H1 (cell line): ENCODE measurements at regions not wholly inside any gene's neighbourhood (a gene's known extent, or its start where the extent isn't known, plus 50 kb on each side); places are given as distances from the start of the nearest gene placed in this dataset.

Experiments used
- CTCF ChIA-PET: fragments of 300-600 bp; sonication (Branson Sonifier 250); formaldehyde crosslinking; loops from one replicate; lab custom pipeline; 2021; ENCODE audit not compliant: partially characterized antibody; lab: Charles Lee
- POLR2A ChIA-PET: fragments of 300-600 bp; sonication (Branson Sonifier 250); formaldehyde crosslinking; loops from one replicate; lab custom pipeline; 2021; ENCODE audit warnings: inconsistent platforms; ENCODE audit not compliant: partially characterized antibody; lab: Charles Lee
- DNase-seq, 2 experiments: peaks; one replicate each; pipeline versions ENCODE4 v3.0.0 to v3.0.0-alpha.2; 2010 to 2022; ENCODE audit warnings: low spot score in 2 of 2, low read depth in 1 of 2, mixed read lengths in 1 of 2
- FAIRE-seq: peaks from 2 replicates; lab custom pipeline; 2011; peaks lifted over from hg19 to GRCh38; lab: Jason Lieb, UNC
- H2AFZ ChIP-seq: 2 replicates; pipeline ENCODE4 v1.8.1; 2012; ENCODE audit warnings: low read length, inconsistent platforms
- H2AK5ac ChIP-seq: 2 replicates; pipeline ENCODE4 v1.6.1; 2013; ENCODE audit warnings: low read depth, low read length
- H2BK120ac ChIP-seq: replicated peaks from 2 replicates; pipeline ENCODE3; 2013; ENCODE audit warnings: low read depth, low read length, inconsistent platforms
- H2BK12ac ChIP-seq: 2 replicates; pipeline ENCODE4 v1.6.1; 2013; ENCODE audit warnings: low read depth, low read length
- H2BK15ac ChIP-seq: 2 replicates; pipeline ENCODE4 v1.6.1; 2013; ENCODE audit warnings: low read length
- H2BK20ac ChIP-seq: 2 replicates; pipeline ENCODE4 v1.6.1; 2013; ENCODE audit warnings: low read length
- H2BK5ac ChIP-seq: 2 replicates; pipeline ENCODE4 v1.6.1; 2013; ENCODE audit warnings: low read depth, low read length
- H3K14ac ChIP-seq: 2 replicates; pipeline ENCODE4 v1.6.1; 2013; ENCODE audit warnings: inconsistent platforms; ENCODE audit not compliant: insufficient read length
- H3K18ac ChIP-seq: 2 replicates; pipeline ENCODE4 v1.6.1; 2013; ENCODE audit warnings: low read length; ENCODE audit errors: extremely low read depth
- H3K23ac ChIP-seq: 2 replicates; pipeline ENCODE4 v1.6.1; 2013; ENCODE audit warnings: inconsistent platforms; ENCODE audit not compliant: insufficient read length
- H3K23me2 ChIP-seq: 2 replicates; pipeline ENCODE4 v1.6.1; 2013; ENCODE audit warnings: low read depth, low read length
- H3K27ac ChIP-seq: 2 replicates; pipeline ENCODE4 v1.6.1; 2011; ENCODE audit warnings: low read depth, low read length, inconsistent platforms
- H3K27me3 ChIP-seq, 4 experiments: replicated peaks in 1 of 4; 1 replicate in 1 of 4; 2 replicates in 3 of 4; pipeline versions ENCODE4 v1.6.1 to v1.8.1; 2011 to 2013; ENCODE audit warnings: low read length in 3 of 4, mild to moderate bottlenecking in 3 of 4, inconsistent platforms in 2 of 4, mixed read lengths in 2 of 4, moderate library complexity in 1 of 4; ENCODE audit not compliant: control insufficient read depth in 3 of 4, insufficient read depth in 3 of 4; ENCODE audit errors: extremely low read depth in 1 of 4
- H3K36me3 ChIP-seq, 4 experiments: 2 replicates each; pipeline versions ENCODE4 v1.6.1 to v1.8.1; 2011 to 2013; ENCODE audit warnings: mild to moderate bottlenecking in 4 of 4, low read length in 3 of 4, moderate library complexity in 2 of 4, control low read depth in 1 of 4, inconsistent platforms in 1 of 4; ENCODE audit not compliant: insufficient read depth in 4 of 4, control insufficient read depth in 2 of 4
- H3K4ac ChIP-seq: replicated peaks from 2 replicates; pipeline ENCODE3; 2013; ENCODE audit warnings: low read length, low read depth, mixed read lengths, inconsistent platforms; ENCODE audit not compliant: insufficient read length
- H3K4me1 ChIP-seq, 4 experiments: replicated peaks in 1 of 4; 1 replicate in 1 of 4; 2 replicates in 3 of 4; pipeline versions ENCODE4 v1.6.1 to v1.8.1; 2011 to 2013; ENCODE audit warnings: low read length in 3 of 4, inconsistent platforms in 2 of 4, mixed read lengths in 1 of 4; ENCODE audit not compliant: insufficient read depth in 4 of 4, control insufficient read depth in 3 of 4
- H3K4me2 ChIP-seq, 2 experiments: 2 replicates each; pipeline versions ENCODE4 v1.6.1 to v1.8.1; 2011 to 2013; ENCODE audit warnings: low read depth in 2 of 2, low read length in 2 of 2, control low read depth in 1 of 2, inconsistent platforms in 1 of 2, mild to moderate bottlenecking in 1 of 2; ENCODE audit not compliant: insufficient read depth in 1 of 2
- H3K4me3 ChIP-seq, 4 experiments: fragments of 200-600, 300-600 bp in 1 of 4; sonication (generic), shearing (Covaris generic), sonication (Bioruptor Twin) in 1 of 4; 2 replicates each; pipeline versions ENCODE4 v1.5.1 to v1.8.1; 2011 to 2016; ENCODE audit warnings: low read length in 4 of 4, low read depth in 3 of 4, control low read depth in 2 of 4, inconsistent platforms in 2 of 4, mild to moderate bottlenecking in 2 of 4, mixed read lengths in 1 of 4, moderate library complexity in 1 of 4; ENCODE audit not compliant: insufficient read depth in 2 of 4; ENCODE audit errors: extremely low read depth in 1 of 4
- H3K56ac ChIP-seq: replicated peaks from 2 replicates; pipeline ENCODE3; 2013; ENCODE audit warnings: low read depth, mild to moderate bottlenecking, mixed read lengths, low read length, inconsistent platforms; ENCODE audit not compliant: insufficient read length
- H3K79me1 ChIP-seq: 2 replicates; pipeline ENCODE4 v1.6.1; 2013; ENCODE audit warnings: low read depth, low read length, control low read depth
- H3K79me2 ChIP-seq, 2 experiments: 2 replicates each; pipeline versions ENCODE4 v1.6.1 to v1.8.1; 2012 to 2013; ENCODE audit warnings: low read length in 2 of 2, mild to moderate bottlenecking in 2 of 2, inconsistent platforms in 1 of 2; ENCODE audit not compliant: insufficient read depth in 2 of 2, control insufficient read depth in 1 of 2
- H3K9ac ChIP-seq, 4 experiments: replicated peaks in 1 of 4; 1 replicate in 1 of 4; 2 replicates in 3 of 4; pipeline versions ENCODE4 v1.6.1 to v1.8.1; 2011 to 2013; ENCODE audit warnings: low read depth in 3 of 4, low read length in 3 of 4, control low read depth in 2 of 4, mild to moderate bottlenecking in 2 of 4, moderate library complexity in 2 of 4, inconsistent platforms in 1 of 4; ENCODE audit errors: extremely low read depth in 1 of 4
- H3K9me3 ChIP-seq, 2 experiments: 2 replicates each; pipeline versions ENCODE4 v1.6.1 to v1.8.1; 2012 to 2013; ENCODE audit warnings: mild to moderate bottlenecking in 2 of 2, moderate library complexity in 2 of 2, control low read depth in 1 of 2, inconsistent platforms in 1 of 2, low read depth in 1 of 2, low read length in 1 of 2, mixed read lengths in 1 of 2; ENCODE audit not compliant: insufficient read depth in 2 of 2
- H4K20me1 ChIP-seq, 2 experiments: replicated peaks in 1 of 2; 2 replicates each; pipeline versions ENCODE3 to v1.8.1; 2011 to 2013; ENCODE audit warnings: inconsistent platforms in 2 of 2, low read length in 2 of 2, mild to moderate bottlenecking in 1 of 2; ENCODE audit not compliant: insufficient read depth in 2 of 2, control insufficient read depth in 1 of 2
- H4K5ac ChIP-seq: 2 replicates; pipeline ENCODE4 v1.6.1; 2013; ENCODE audit warnings: low read length, low read depth, mixed read lengths, inconsistent platforms; ENCODE audit not compliant: insufficient read length
- H4K8ac ChIP-seq: 2 replicates; pipeline ENCODE4 v1.8.0; 2013; ENCODE audit warnings: mild to moderate bottlenecking, moderate library complexity, low read length, inconsistent platforms; ENCODE audit not compliant: insufficient read depth; ENCODE audit errors: extremely low read depth
- H4K91ac ChIP-seq: replicated peaks from 2 replicates; pipeline ENCODE3; 2013; ENCODE audit warnings: low read length, mixed read lengths, inconsistent platforms; ENCODE audit not compliant: insufficient read length
- ATF3 ChIP-seq: IDR thresholded peaks from 2 replicates; pipeline ENCODE4 v1.6.1; 2011; ENCODE audit warnings: low read depth, mild to moderate bottlenecking, low read length; ENCODE audit not compliant: insufficient read depth
- CREB1 ChIP-seq: IDR thresholded peaks from 2 replicates; pipeline ENCODE4 v1.6.1; 2012; ENCODE audit warnings: inconsistent platforms
- KDM1A ChIP-seq: fragments of 200-600, 300-600 bp; sonication (generic); IDR thresholded peaks from 2 replicates; pipeline ENCODE4 v1.7.1; 2016; ENCODE audit warnings: mild to moderate bottlenecking, low read length, borderline replicate concordance
- KDM5A ChIP-seq: fragments of 200-600 bp; IDR thresholded peaks from 2 replicates; pipeline ENCODE4 v1.7.1; 2012; ENCODE audit warnings: mild to moderate bottlenecking, low read length, inconsistent platforms, mixed read lengths
- NANOG ChIP-seq: IDR thresholded peaks from 2 replicates; pipeline ENCODE4 v1.6.1; 2011; ENCODE audit warnings: low read length, low read depth, mild to moderate bottlenecking, inconsistent platforms; ENCODE audit not compliant: insufficient read depth, poor library complexity, severe bottlenecking
- NRF1 ChIP-seq: IDR thresholded peaks from 2 replicates; pipeline ENCODE4 v1.6.1; 2011; ENCODE audit warnings: mild to moderate bottlenecking, low read depth, low read length, improper control_type of control experiment
- PHF8 ChIP-seq: fragments of 200-600 bp; sonication (generic); conservative IDR thresholded peaks from 2 replicates; pipeline ENCODE4 v1.7.1; 2012; ENCODE audit warnings: low read depth, mild to moderate bottlenecking, inconsistent platforms, low read length, moderate library complexity
- RXRA ChIP-seq: IDR thresholded peaks from 2 replicates; pipeline ENCODE4 v1.6.1; 2011; ENCODE audit warnings: low read depth, mild to moderate bottlenecking, low read length, moderate library complexity; ENCODE audit not compliant: insufficient read depth
- SAP30 ChIP-seq: fragments of 300-600 bp; sonication (generic); IDR thresholded peaks from 2 replicates; pipeline ENCODE4 v1.7.1; 2012; ENCODE audit warnings: low read length, moderate library complexity, mild to moderate bottlenecking, inconsistent platforms; ENCODE audit not compliant: insufficient read depth, insufficient replicate concordance
- SP1 ChIP-seq: IDR thresholded peaks from 2 replicates; pipeline ENCODE4 v1.6.1; 2011; ENCODE audit warnings: low read depth, low read length
- USF2 ChIP-seq: IDR thresholded peaks from 2 replicates; pipeline ENCODE4 v1.6.1; 2011; ENCODE audit warnings: low read length, improper control_type of control experiment
- ZNF274 ChIP-seq: IDR thresholded peaks from 2 replicates; pipeline ENCODE4 v1.7.0; 2012; ENCODE audit warnings: low read length, borderline replicate concordance; ENCODE audit errors: extremely low read depth
- WGBS, 2 experiments: shearing (Covaris generic) in 1 of 2; methylation state at CpG; one replicate each; pipeline versions ENCODE4 v1.1.6 to v1.1.7; 2013 to 2015; ENCODE audit warnings: low lambda C conversion rate in 2 of 2, mixed read lengths in 2 of 2, inconsistent platforms in 1 of 2, low coverage in 1 of 2, missing lambda C conversion rate in 1 of 2; ENCODE audit not compliant: insufficient replicate concordance in 2 of 2, insufficient coverage in 1 of 2, insufficient read length in 1 of 2; ENCODE audit errors: extremely low coverage in 1 of 2, missing lambda C conversion rate in 1 of 2; 5-methylcytosine and 5-hydroxymethylcytosine counted together

- H3K9me3 ChIP-seq = peaks cover 23 to 26% of the 10 kb centered on the region in 2 experiments
- no peak overlapping the region for H2BK12ac ChIP-seq
- H2BK5ac ChIP-seq = no peak overlapping the region
- no peaks in the 10 kb centered on the region for H3K36me3 ChIP-seq
- H3K4me1 ChIP-seq = no peaks in the 10 kb centered on the region
- no peak overlapping the region for H4K91ac ChIP-seq
- H3K18ac ChIP-seq = no peak overlapping the region
- no peak overlapping the region for H3K9ac ChIP-seq
- no peak overlapping the region for H2BK15ac ChIP-seq
- H2AFZ ChIP-seq = no peak overlapping the region
- H3K14ac ChIP-seq = no peak overlapping the region
- H2BK120ac ChIP-seq = no peak overlapping the region
- no peak overlapping the region for H3K56ac ChIP-seq
- no peaks in the 10 kb centered on the region; the same call in 1 of the 2 replicates for H3K23me2 ChIP-seq
- H4K20me1 ChIP-seq = no peaks in the 10 kb centered on the region
- CTCF ChIA-PET = no interaction called here
- no peaks in the 10 kb centered on the region for H3K79me1 ChIP-seq
- H4K5ac ChIP-seq = no peak overlapping the region
- H3K4ac ChIP-seq = no peak overlapping the region
- no peak overlapping the region for H3K4me2 ChIP-seq
- FAIRE-seq (no peak), DNase-seq (no peak)
- POLR2A ChIA-PET = no interaction called here
- H3K79me2 ChIP-seq = no peaks in the 10 kb centered on the region
- H3K23ac ChIP-seq = no peak overlapping the region
- no peak for TF ChIP-seq KDM5A
- no peak for TF ChIP-seq SP1
- TF ChIP-seq CREB1 = no peak
- TF ChIP-seq ATF3 = no peak
- TF ChIP-seq NRF1 = no peak
- TF ChIP-seq SAP30 = no peak
- TF ChIP-seq ZNF274 = no peak
- no peak for TF ChIP-seq PHF8
- no peak for TF ChIP-seq NANOG
- TF ChIP-seq RXRA = no peak
- no peak for TF ChIP-seq USF2
- TF ChIP-seq KDM1A = no peak
- H2AK5ac ChIP-seq = no peak overlapping the region
- WGBS, 2 experiments = 91% methylated on average over 2 of the region's 2 CpGs; no CpG with 5 or more reads in 1 of the 2 experiments
- no peak overlapping the region for H4K8ac ChIP-seq
- no peak overlapping the region for H2BK20ac ChIP-seq
- no peaks in the 10 kb centered on the region for H3K27me3 ChIP-seq
- H3K27ac ChIP-seq = no peak overlapping the region
- H3K4me3 ChIP-seq = no peak overlapping the region
Observed at GRCh38 chr1:30148676-30149075, 574.7 kb downstream of the MATN1 start.
